HG03520 (cell line): ENCODE measurements at regions not wholly inside any gene's neighbourhood (a gene's known extent, or its start where the extent isn't known, plus 50 kb on each side); places are given as distances from the start of the nearest gene placed in this dataset.
"Not testable (repeated sequence)": the region's sequence is repeated elsewhere in the genome, so short reads cannot be mapped to it uniquely, and the experiment has no call there.

Source experiments
- ATAC-seq: cut with Tn5 transposase; IDR thresholded peaks from one replicate; pipeline ENCODE4 v1.9.1; 2021; ENCODE audit warnings: mild to moderate bottlenecking, moderate library complexity; ENCODE audit not compliant: unreplicated experiment

DNA sequence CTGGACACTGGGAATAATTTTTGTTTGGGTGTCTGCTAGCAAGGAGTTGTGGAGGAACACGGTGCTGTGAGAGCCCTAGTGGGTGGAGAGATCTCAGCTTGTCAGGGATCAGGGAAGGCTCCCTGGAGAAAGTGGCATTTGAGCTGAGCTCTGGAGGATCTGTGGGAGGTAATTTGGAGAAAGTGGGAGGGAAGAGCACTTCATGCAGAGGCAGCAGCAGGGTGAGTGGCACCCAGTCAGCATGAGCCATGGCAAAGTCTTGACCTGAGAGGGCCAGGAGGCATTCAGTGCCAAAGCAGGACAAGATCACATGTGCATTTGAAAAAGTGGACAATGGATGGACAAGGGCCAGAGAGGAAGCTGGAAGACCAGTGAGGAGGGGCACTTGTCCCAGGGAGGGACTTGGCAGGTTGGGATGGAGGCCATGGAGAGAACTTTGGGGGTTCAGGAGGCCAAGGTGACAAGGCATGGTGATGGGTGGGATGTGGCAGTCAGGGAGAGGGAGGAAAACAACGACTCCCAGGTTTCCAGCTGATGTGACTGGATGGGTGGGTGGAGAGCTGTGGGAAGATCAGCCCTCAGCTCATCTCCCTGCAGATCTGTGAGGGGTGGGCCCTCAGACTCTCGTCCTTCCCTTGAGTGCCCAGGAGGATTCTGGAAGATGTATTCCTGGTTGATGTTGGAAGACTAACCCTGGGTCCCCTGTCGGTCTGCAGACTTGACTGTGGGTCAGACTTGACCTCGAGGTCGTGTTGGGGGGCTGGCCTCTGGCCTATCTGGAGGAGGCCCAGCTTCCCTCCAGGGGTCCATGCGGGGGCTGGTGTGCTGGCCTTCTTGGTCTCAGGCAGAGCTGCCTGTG is 68.9 kb upstream of the PITX1 start:
- ATAC-seq: no peak

- ATAC-seq: no peak
These were observed 66.4 kb upstream of the PITX1 start for GRCh38 chr5:135100431-135100830.

DNA sequence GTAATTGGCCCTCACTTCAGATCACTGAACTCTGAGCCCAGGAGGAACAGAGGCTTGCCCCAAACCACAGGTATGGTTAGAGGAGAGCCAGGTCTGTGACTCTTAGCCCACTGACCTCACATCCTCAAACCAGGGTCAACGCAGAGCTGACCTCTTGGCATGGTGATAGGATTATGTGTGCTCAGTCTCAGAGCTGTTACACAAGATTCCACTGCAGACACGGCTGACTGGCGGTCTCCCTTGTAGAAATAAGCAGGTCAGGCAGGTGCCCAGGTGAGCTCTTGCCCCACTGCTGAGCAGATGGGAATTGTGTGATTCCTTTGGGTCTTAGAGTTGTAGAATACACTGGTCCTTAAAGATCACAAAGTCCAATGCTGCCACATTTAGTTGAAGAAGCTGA is 66.0 kb upstream of the PITX1 start:
- ATAC-seq: no peak

GRCh38 chr5:135097390-135097789 is 63.4 kb upstream of the PITX1 start:
- no peak for ATAC-seq

DNA sequence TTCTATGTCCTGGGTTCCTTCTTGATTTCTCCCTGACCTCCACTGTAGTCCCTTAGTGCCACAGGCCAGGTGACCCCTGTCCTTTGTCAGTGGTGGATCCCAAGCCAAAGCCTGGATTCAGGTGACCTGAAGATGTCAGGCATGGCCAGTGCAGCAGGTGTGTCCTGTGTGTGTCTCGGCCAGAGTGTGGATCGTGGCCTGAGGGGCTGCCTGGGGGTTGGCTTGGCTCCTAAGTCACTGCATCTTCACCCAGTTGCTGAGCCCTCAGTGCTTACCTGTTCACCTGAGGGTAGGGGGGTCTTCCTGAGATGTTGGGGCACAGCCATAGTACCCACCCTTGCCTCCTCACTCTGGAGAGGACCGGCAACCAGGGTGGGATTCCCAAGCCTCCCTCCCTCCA is 61.8 kb upstream of the PITX1 start:
- no peak for ATAC-seq

GRCh38 chr5:135095052-135095715 is 61.2 kb upstream of the PITX1 start:
- no peak for ATAC-seq

- ATAC-seq: no peak
These were observed 60.5 kb upstream of the PITX1 start for GRCh38 chr5:135094339-135095051.

- not testable (repeated sequence) for ATAC-seq
These were observed 59.5 kb upstream of the PITX1 start for GRCh38 chr5:135093483-135093882.

- no peak for ATAC-seq
These were observed 58.4 kb upstream of the PITX1 start for GRCh38 chr5:135092476-135092875.

- no peak for ATAC-seq
These were observed 57.3 kb upstream of the PITX1 start for GRCh38 chr5:135091286-135091685.

DNA sequence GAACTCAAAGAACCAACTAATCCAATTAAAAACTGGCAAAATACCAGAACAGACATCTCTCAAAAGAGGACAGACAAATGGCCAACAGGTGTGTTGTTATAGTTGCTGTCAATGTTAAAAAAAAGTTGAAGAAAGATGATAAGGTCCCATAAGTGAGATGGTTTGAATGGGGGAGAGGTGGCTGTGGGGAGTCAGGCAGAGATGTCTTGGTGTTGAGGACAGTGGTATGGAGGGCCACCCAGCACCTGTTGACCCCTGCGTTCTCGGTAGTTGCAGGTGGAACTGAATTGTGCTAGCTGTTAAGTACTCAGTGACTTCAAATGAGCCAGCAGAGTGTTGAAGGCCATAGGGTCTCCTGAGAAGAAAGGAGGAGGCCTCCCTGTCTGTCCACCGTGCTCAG is 55.9 kb upstream of the PITX1 start:
- ATAC-seq: no peak

DNA sequence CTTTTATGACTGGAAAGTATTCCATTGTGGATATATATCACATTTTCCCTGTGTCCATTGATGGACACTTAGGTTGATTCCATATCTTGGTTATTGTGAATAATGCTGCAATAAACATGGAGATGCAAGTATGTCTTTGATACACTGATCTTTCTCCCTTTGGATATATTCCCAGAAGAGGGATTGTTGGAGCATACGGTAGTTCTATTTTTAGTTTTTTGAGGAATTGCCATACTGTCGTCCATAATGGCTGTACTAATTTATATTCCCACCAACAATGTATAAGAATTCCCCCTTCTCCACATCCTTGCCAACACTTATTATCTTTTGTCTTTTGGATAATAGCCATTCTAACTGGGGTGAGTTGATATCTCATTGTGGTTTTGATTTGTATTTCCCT is 54.9 kb upstream of the PITX1 start:
- ATAC-seq: no peak

- ATAC-seq: no peak
These were observed 53.9 kb upstream of the PITX1 start for GRCh38 chr5:135087950-135088349.

DNA sequence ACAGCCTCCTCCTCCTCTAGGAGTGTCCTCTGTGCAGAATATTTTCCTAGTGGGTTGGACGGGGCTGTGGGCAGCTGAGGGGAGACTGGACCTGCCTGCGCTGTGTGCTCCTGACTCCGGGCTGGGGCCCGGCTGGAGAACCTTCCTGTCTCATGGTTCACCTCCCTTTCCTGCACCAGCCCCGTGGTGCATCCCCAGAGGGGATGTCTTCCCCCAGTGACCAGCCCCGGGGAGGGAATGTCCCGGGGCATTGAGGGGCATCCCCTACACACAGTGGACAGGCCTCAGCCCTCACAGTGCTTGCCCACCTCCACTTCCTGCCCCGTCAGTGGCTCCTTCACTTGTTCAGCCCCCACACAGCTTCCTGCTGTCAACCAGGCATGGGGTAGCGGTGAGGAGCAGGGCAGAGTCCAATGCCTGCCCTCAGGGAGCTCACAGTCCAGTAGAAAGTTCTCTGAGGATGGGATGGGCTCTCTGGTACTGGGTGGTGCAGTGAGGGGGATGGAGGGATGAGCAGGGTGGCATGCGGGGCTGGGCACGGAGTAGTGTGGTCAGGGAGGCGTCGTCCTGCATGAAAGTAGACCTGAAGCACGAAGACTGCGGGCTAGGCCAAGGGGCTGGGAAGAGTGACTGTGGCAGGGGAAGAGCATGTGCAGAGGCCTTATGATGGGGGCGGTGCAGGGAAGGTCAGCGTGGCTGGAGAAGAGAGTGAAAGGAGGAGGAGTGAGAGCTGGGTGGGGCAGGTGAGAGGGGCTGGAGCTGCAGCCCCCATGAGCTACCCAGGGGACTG is 52.1 kb upstream of the PITX1 start:
- no peak for ATAC-seq

- ATAC-seq: no peak
These were observed 51.3 kb upstream of the PITX1 start for GRCh38 chr5:135085133-135085935.
